Cardiac fibroblast (primary cell): ENCODE measurements at regions not wholly inside any gene's neighbourhood (a gene's known extent, or its start where the extent isn't known, plus 50 kb on each side); places are given as distances from the start of the nearest gene placed in this dataset.

Source experiments
- DNase-seq, 2 donors: peaks; one replicate each; pipeline versions ENCODE4 v3.0.0 to v3.0.0-alpha.2; 2010; ENCODE audit warnings: low read depth in 2 of 2
- H3K4me3 ChIP-seq, 2 donors: replicated peaks in 1 of 2; 1 replicate in 1 of 2; 2 replicates in 1 of 2; pipeline ENCODE4 v1.5.1; 2011; ENCODE audit warnings: low read depth in 2 of 2, low read length in 2 of 2, mild to moderate bottlenecking in 2 of 2, moderate library complexity in 1 of 2
- CTCF ChIP-seq: IDR thresholded peaks from one replicate; pipeline ENCODE4 v1.5.1; 2011; ENCODE audit warnings: low read depth, mild to moderate bottlenecking, low read length, inconsistent platforms

- no peak for DNase-seq
- TF ChIP-seq CTCF = no peak
- H3K4me3 ChIP-seq = no peak overlapping the region
Observed at GRCh38 chr22:48605125-48605524, 1222.5 kb downstream of the BRD1 start.

GRCh38 chr22:48603621-48604320 is 1223.9 kb downstream of the BRD1 start:
- H3K4me3 ChIP-seq = no peak overlapping the region
- no peak for DNase-seq
- TF ChIP-seq CTCF = no peak

- no peak for TF ChIP-seq CTCF
- no peak for DNase-seq
- H3K4me3 ChIP-seq = no peak overlapping the region
Observed at GRCh38 chr22:48602805-48603518, 1224.7 kb downstream of the BRD1 start.

- TF ChIP-seq CTCF = no peak
- DNase-seq = no peak
- H3K4me3 ChIP-seq = no peak overlapping the region
Observed at GRCh38 chr22:48600681-48601080, 1227.0 kb downstream of the BRD1 start.

GRCh38 chr22:48600171-48600570 is 1227.5 kb downstream of the BRD1 start:
- no peak overlapping the region for H3K4me3 ChIP-seq
- no peak for DNase-seq
- TF ChIP-seq CTCF = no peak

GRCh38 chr22:48599346-48599745 is 1228.3 kb downstream of the BRD1 start:
- no peak overlapping the region for H3K4me3 ChIP-seq
- TF ChIP-seq CTCF = no peak
- no peak for DNase-seq
